Panc1 (cell line): ENCODE measurements at regions not wholly inside any gene's neighbourhood (a gene's known extent, or its start where the extent isn't known, plus 50 kb on each side); places are given as distances from the start of the nearest gene placed in this dataset.

ENCODE experiments used
- ATAC-seq: fragments of 200-7000 bp; cut with Tn5 transposase; 2 replicates; pipeline ENCODE4 v1.9.1; 2020; ENCODE audit warnings: mild to moderate bottlenecking, moderate library complexity
- BruUV-seq: library from RNA; stranded (reverse); fragments of 400-500 nt; replicated peaks from 2 replicates; lab custom pipeline; 2021; lab: Mats Ljungman, UMichigan
- CTCF ChIA-PET: fragments of 300-600 bp; sonication (Branson Sonifier 250); formaldehyde crosslinking; loops from one replicate; lab custom pipeline; 2022; ENCODE audit warnings: antibody characterized with exemption; lab: Charles Lee
- POLR2A ChIA-PET: fragments of 300-600 bp; sonication (Branson Sonifier 250); formaldehyde crosslinking; loops from one replicate; lab custom pipeline; 2022; ENCODE audit warnings: antibody characterized with exemption; lab: Charles Lee
- DNase-seq: peaks from one replicate; pipeline ENCODE4 v3.0.0-alpha.2; 2010; ENCODE audit warnings: low read depth, low spot score
- H3K27ac ChIP-seq: 2 replicates; pipeline ENCODE4 v1.5.1; 2011; ENCODE audit warnings: mild to moderate bottlenecking, low read length, inconsistent platforms
- H3K27me3 ChIP-seq: fragments of 200-500 bp; sonication (Bioruptor generic); 2 replicates; pipeline ENCODE4 v1.6.0; 2014; ENCODE audit warnings: low read length, inconsistent platforms; ENCODE audit not compliant: control insufficient read depth, insufficient read depth
- H3K36me3 ChIP-seq: fragments of 200-500 bp; sonication (Bioruptor generic); 2 replicates; pipeline ENCODE4 v1.5.1; 2014; ENCODE audit warnings: inconsistent platforms, mild to moderate bottlenecking, low read length, moderate library complexity; ENCODE audit not compliant: control insufficient read depth, insufficient read depth
- H3K4me1 ChIP-seq: 2 replicates; pipeline ENCODE4 v1.5.1; 2011; ENCODE audit warnings: inconsistent platforms, mild to moderate bottlenecking, low read length, moderate library complexity; ENCODE audit not compliant: control insufficient read depth, insufficient read depth
- H3K4me3 ChIP-seq, 2 experiments: 2 replicates each; pipeline ENCODE4 v1.5.1; 2011 to 2012; ENCODE audit warnings: low read depth in 2 of 2, low read length in 2 of 2, mild to moderate bottlenecking in 2 of 2, inconsistent platforms in 1 of 2, moderate library complexity in 1 of 2
- H3K9me3 ChIP-seq: fragments of 200-500 bp; sonication (Bioruptor generic); 2 replicates; pipeline ENCODE4 v1.5.1; 2014; ENCODE audit warnings: low read depth, mild to moderate bottlenecking, inconsistent platforms, low read length, moderate library complexity; ENCODE audit not compliant: control insufficient read depth, insufficient read depth
- POLR2AphosphoS5 ChIP-seq: IDR thresholded peaks from 2 replicates; pipeline ENCODE4 v1.6.1; 2012; ENCODE audit warnings: mild to moderate bottlenecking, low read depth, low read length, moderate library complexity
- SIN3A ChIP-seq: IDR thresholded peaks from 2 replicates; pipeline ENCODE4 v1.6.1; 2012; ENCODE audit warnings: low read depth, mild to moderate bottlenecking, low read length, moderate library complexity, borderline replicate concordance; ENCODE audit not compliant: insufficient read depth
- TCF7L2 ChIP-seq: IDR thresholded peaks from 2 replicates; pipeline ENCODE4 v1.6.1; 2011; ENCODE audit warnings: mild to moderate bottlenecking, low read depth, low read length, inconsistent platforms
- in situ Hi-C: cut with HindIII; loops from 2 replicates; pipeline ENCODE4 v1.10.0; 2016; ENCODE audit warnings: low sequenced_read_pairs, low pct_unique_long_range_greater_than_20kb
- intact Hi-C: fragments of 100-400 bp; cut with micrococcal nuclease; formaldehyde crosslinking; loops from one replicate; pipeline ENCODE4 v1.10.0; 2022; ENCODE audit not compliant: unreplicated experiment
- TF ChIP-seq, protein P1 (sequence below), 2 experiments: IDR thresholded peaks; 2 replicates each; pipeline ENCODE4 v1.6.1; 2011 to 2012; ENCODE audit warnings: low read depth in 2 of 2, control low read depth in 1 of 2, low read length in 1 of 2, mild to moderate bottlenecking in 1 of 2, moderate library complexity in 1 of 2; ENCODE audit not compliant: insufficient read depth in 1 of 2
- TF ChIP-seq, protein P2 (sequence below): fragments of 450-650 bp; IDR thresholded peaks from 2 replicates; pipeline ENCODE4 v1.5.1; 2017; ENCODE audit warnings: mild to moderate bottlenecking

DNA sequence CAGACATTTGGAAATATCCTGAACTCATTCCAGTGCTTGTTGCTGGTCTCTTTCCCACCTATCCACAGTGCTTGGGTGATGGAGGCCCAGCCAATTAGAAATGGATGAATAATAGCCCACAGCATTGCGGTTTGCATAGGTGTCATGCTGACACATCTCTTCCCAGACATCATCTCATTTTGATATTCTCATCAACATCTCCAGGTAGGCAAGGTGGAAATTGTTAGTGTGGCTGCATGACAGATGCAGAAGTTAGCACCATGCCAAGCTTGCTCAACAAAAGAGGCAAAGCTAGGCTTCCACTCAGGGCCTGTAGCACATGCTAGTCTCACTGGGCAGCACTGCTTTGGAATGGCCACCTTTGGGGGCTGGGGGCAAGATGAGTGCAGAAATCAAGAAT, 1118.9 kb downstream of the VRK1 start:
- no TSS peak for BruUV-seq
- no peaks in the 10 kb centered on the region for H3K4me1 ChIP-seq

DNA sequence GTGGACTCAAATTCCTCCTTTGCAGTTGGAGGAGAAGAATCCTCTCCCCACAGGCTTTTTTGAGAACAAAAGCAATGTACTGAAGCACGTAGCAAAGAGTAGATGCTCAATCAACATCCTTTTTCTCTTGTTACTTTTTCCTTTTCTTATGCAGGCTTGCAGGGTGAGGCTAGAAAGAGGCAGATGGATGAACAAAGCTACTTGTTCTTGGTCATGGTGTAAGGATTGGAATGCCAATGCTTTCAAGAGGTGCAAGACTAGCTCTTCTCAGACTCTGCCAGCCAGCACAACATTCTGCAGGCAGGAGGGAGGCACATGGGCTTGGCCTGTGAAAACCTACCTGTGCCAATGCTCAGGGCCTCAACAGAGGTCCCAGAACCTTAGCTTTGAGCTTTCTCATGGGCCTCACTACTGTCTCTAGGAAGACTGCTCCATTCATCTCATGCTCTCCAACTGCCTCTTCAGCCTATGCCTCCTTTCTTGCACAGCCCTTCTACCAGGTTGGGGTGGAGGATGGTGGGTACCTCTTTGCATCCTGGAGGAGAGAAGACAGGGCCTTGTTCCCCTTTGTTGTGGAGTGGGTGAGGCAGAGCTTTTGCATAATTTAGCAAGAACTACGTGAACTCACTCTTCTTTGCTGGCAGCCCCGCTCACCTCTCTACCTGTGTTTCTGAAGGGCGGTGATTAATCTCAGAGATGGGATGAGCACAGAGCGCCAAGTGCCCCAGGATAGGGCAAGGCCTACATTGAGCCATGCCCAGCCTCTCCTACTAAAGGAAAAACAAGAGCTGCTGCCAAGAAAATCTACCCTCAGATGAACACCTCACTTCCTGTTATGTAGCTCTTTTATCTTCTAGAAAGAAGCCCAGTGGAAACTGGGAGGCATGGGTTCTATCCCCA, 1119.7 kb downstream of the VRK1 start:
- POLR2A ChIA-PET: no interaction called here
- no TSS peak for BruUV-seq
- ATAC-seq: no peak

More for the DNA sequence above, 1118.9 kb downstream of the VRK1 start:
- no peak for ATAC-seq
- in situ Hi-C loops: no loop called here
- no peak overlapping the region for H3K4me3 ChIP-seq
- intact Hi-C loops: no loop called here
- CTCF ChIA-PET: no interaction called here
- H3K27me3 ChIP-seq: no peaks in the 10 kb centered on the region
- POLR2A ChIA-PET: no interaction called here
- H3K36me3 ChIP-seq: no peaks in the 10 kb centered on the region
- H3K27ac ChIP-seq: no peak overlapping the region
- no peaks in the 10 kb centered on the region for H3K9me3 ChIP-seq
- no peak for DNase-seq
- no peak for TF ChIP-seq TCF7L2

More for the DNA sequence above, 1119.7 kb downstream of the VRK1 start:
- no peak for TF ChIP-seq TCF7L2
- no peak for TF ChIP-seq POLR2AphosphoS5
- TF ChIP-seq SIN3A: no peak
- TF ChIP-seq, protein P1, sequence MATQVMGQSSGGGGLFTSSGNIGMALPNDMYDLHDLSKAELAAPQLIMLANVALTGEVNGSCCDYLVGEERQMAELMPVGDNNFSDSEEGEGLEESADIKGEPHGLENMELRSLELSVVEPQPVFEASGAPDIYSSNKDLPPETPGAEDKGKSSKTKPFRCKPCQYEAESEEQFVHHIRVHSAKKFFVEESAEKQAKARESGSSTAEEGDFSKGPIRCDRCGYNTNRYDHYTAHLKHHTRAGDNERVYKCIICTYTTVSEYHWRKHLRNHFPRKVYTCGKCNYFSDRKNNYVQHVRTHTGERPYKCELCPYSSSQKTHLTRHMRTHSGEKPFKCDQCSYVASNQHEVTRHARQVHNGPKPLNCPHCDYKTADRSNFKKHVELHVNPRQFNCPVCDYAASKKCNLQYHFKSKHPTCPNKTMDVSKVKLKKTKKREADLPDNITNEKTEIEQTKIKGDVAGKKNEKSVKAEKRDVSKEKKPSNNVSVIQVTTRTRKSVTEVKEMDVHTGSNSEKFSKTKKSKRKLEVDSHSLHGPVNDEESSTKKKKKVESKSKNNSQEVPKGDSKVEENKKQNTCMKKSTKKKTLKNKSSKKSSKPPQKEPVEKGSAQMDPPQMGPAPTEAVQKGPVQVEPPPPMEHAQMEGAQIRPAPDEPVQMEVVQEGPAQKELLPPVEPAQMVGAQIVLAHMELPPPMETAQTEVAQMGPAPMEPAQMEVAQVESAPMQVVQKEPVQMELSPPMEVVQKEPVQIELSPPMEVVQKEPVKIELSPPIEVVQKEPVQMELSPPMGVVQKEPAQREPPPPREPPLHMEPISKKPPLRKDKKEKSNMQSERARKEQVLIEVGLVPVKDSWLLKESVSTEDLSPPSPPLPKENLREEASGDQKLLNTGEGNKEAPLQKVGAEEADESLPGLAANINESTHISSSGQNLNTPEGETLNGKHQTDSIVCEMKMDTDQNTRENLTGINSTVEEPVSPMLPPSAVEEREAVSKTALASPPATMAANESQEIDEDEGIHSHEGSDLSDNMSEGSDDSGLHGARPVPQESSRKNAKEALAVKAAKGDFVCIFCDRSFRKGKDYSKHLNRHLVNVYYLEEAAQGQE (IDR thresholded peaks at IDR 0.05; ENCODE audit: insufficient read depth in 1 of 2, low read depth in 2 of 2, low read length in 1 of 2): no peak
- TF ChIP-seq, protein P2, sequence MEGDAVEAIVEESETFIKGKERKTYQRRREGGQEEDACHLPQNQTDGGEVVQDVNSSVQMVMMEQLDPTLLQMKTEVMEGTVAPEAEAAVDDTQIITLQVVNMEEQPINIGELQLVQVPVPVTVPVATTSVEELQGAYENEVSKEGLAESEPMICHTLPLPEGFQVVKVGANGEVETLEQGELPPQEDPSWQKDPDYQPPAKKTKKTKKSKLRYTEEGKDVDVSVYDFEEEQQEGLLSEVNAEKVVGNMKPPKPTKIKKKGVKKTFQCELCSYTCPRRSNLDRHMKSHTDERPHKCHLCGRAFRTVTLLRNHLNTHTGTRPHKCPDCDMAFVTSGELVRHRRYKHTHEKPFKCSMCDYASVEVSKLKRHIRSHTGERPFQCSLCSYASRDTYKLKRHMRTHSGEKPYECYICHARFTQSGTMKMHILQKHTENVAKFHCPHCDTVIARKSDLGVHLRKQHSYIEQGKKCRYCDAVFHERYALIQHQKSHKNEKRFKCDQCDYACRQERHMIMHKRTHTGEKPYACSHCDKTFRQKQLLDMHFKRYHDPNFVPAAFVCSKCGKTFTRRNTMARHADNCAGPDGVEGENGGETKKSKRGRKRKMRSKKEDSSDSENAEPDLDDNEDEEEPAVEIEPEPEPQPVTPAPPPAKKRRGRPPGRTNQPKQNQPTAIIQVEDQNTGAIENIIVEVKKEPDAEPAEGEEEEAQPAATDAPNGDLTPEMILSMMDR: no peak
- CTCF ChIA-PET: no interaction called here
- Histone ChIP-seq H3K27me3 (no peaks in the 10 kb centered on the region), H3K4me1 (no peaks in the 10 kb centered on the region), H3K36me3 (no peaks in the 10 kb centered on the region), H3K4me3 (no peak overlapping the region), H3K27ac (no peak overlapping the region), H3K9me3 (no peaks in the 10 kb centered on the region)
- in situ Hi-C loops (no loop called here), intact Hi-C loops (no loop called here)
- no peak for DNase-seq
